Endodermal cell (in vitro differentiated cells): ENCODE measurements at regions not wholly inside any gene's neighbourhood (a gene's known extent, or its start where the extent isn't known, plus 50 kb on each side); places are given as distances from the start of the nearest gene placed in this dataset.

ENCODE experiments used
- DNase-seq: peaks from one replicate; pipeline ENCODE4 v3.0.0-alpha.2; 2017
- H3K27ac ChIP-seq: 2 replicates; pipeline ENCODE4 v1.5.1; 2013; ENCODE audit warnings: mild to moderate bottlenecking, low read depth, low read length, moderate library complexity
- H3K27me3 ChIP-seq: 2 replicates; pipeline ENCODE4 v1.6.1; 2013; ENCODE audit warnings: mild to moderate bottlenecking, low read length, moderate library complexity; ENCODE audit not compliant: insufficient read depth, control insufficient read depth, poor library complexity, severe bottlenecking
- H3K36me3 ChIP-seq: 2 replicates; pipeline ENCODE4 v1.7.0; 2013; ENCODE audit warnings: mild to moderate bottlenecking, low read length, moderate library complexity; ENCODE audit not compliant: control insufficient read depth, insufficient read depth
- H3K4me1 ChIP-seq: one replicate; pipeline ENCODE4 v1.7.0; 2013; ENCODE audit warnings: low read length; ENCODE audit not compliant: control insufficient read depth, insufficient read depth
- H3K4me3 ChIP-seq: 2 replicates; pipeline ENCODE4 v1.5.1; 2013; ENCODE audit warnings: mild to moderate bottlenecking, low read length, moderate library complexity
- H3K9ac ChIP-seq: 2 replicates; pipeline ENCODE4 v1.6.1; 2013; ENCODE audit warnings: mild to moderate bottlenecking, low read length, moderate library complexity; ENCODE audit not compliant: poor library complexity, severe bottlenecking; ENCODE audit errors: extremely low read depth
- H3K9me3 ChIP-seq: 2 replicates; pipeline ENCODE4 v1.6.1; 2013; ENCODE audit warnings: mild to moderate bottlenecking, low read length, moderate library complexity; ENCODE audit not compliant: control insufficient read depth
- H3K27ac Mint-ChIP-seq: 2 replicates; pipeline ENCODE4 v1.8.0; 2020; ENCODE audit warnings: mixed read lengths
- H3K27me3 Mint-ChIP-seq: 2 replicates; pipeline ENCODE4 v1.8.0; 2021; ENCODE audit warnings: mild to moderate bottlenecking, mixed read lengths; ENCODE audit not compliant: insufficient read depth
- H3K36me3 Mint-ChIP-seq: 2 replicates; pipeline ENCODE4 v1.8.0; 2020; ENCODE audit warnings: low read depth, mixed read lengths
- H3K4me1 Mint-ChIP-seq: 2 replicates; pipeline ENCODE4 v1.8.0; 2020; ENCODE audit warnings: mixed read lengths
- H3K4me3 Mint-ChIP-seq: 2 replicates; pipeline ENCODE4 v1.8.0; 2020; ENCODE audit warnings: mild to moderate bottlenecking, moderate library complexity, mixed read lengths
- H3K9me3 Mint-ChIP-seq: 2 replicates; pipeline ENCODE4 v1.8.0; 2020; ENCODE audit warnings: mild to moderate bottlenecking, mixed read lengths
- WGBS, 2 experiments: methylation state at CpG; one replicate each; pipeline versions ENCODE4 v1.1.5 to v1.1.7; 2013; ENCODE audit warnings: missing lambda C conversion rate in 2 of 2, mixed read lengths in 1 of 2; ENCODE audit not compliant: insufficient coverage in 1 of 2, insufficient read length in 1 of 2; 5-methylcytosine and 5-hydroxymethylcytosine counted together
- TF ChIP-seq, protein P1 (sequence below): fragments of 200-600 bp; sonication (generic); conservative IDR thresholded peaks from 2 replicates; pipeline ENCODE4 v1.5.0; 2021; ENCODE audit warnings: antibody characterized with exemption, mild to moderate bottlenecking

DNA sequence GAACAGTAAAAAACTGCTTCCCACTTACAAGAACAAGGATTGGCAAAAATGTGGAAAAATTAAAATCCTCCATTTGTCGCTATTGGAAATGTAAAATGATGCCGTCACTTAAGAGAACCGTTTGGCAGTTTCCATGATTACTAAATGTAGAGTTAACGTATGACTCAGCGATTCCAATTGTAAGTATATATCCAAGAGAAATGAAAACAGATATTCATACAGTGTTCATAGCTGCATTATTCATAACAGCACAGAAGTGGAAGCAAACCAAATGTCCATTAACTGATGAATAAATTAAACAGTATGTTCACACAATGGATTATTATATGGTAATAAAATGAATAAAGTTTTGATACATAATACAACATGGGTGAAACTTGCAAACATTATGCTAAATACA lies 971.0 kb downstream of the AMY1C start:
- Histone ChIP-seq H3K9me3 (no peaks in the 10 kb centered on the region), H3K36me3 (no peaks in the 10 kb centered on the region), H3K4me1 (no peaks in the 10 kb centered on the region), H3K27ac (no peak overlapping the region), H3K27me3 (no peaks in the 10 kb centered on the region), H3K9ac (no peak overlapping the region), H3K4me3 (no peak overlapping the region)
- Mint-ChIP-seq H3K27ac (no peak overlapping the region), H3K27me3 (no peaks in the 10 kb centered on the region), H3K9me3 (no peaks in the 10 kb centered on the region), H3K36me3 (no peaks in the 10 kb centered on the region), H3K4me1 (no peaks in the 10 kb centered on the region), H3K4me3 (no peak overlapping the region)
- no peak for DNase-seq
- TF ChIP-seq, protein P1, sequence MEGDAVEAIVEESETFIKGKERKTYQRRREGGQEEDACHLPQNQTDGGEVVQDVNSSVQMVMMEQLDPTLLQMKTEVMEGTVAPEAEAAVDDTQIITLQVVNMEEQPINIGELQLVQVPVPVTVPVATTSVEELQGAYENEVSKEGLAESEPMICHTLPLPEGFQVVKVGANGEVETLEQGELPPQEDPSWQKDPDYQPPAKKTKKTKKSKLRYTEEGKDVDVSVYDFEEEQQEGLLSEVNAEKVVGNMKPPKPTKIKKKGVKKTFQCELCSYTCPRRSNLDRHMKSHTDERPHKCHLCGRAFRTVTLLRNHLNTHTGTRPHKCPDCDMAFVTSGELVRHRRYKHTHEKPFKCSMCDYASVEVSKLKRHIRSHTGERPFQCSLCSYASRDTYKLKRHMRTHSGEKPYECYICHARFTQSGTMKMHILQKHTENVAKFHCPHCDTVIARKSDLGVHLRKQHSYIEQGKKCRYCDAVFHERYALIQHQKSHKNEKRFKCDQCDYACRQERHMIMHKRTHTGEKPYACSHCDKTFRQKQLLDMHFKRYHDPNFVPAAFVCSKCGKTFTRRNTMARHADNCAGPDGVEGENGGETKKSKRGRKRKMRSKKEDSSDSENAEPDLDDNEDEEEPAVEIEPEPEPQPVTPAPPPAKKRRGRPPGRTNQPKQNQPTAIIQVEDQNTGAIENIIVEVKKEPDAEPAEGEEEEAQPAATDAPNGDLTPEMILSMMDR = no peak
- 98 to 99% methylated on average over 4 to 5 of the region's 5 CpGs for WGBS, 2 experiments

DNA sequence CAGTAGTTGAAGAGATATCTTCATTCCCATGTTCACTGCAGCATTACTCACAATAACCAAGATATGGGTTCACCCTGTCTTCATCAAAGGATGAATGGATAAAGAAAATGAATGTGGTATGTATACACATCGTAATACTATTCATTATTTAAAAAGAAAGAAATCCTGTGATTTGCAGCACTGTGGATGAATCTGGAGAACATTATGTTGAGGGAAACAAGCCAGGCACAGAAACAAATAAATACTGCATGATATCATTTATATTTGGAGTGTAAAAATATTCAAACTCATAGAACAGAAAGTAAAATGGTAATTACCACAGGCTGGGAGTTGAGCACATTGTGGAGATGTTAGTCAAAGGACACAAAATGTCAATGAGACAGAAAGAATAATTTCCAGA lies 977.2 kb downstream of the AMY1C start:
- WGBS, 2 experiments = no CpG with 5 or more reads among the region's 1 CpG
- no peaks in the 10 kb centered on the region for H3K9me3 Mint-ChIP-seq
- TF ChIP-seq, protein P1 = no peak

DNA sequence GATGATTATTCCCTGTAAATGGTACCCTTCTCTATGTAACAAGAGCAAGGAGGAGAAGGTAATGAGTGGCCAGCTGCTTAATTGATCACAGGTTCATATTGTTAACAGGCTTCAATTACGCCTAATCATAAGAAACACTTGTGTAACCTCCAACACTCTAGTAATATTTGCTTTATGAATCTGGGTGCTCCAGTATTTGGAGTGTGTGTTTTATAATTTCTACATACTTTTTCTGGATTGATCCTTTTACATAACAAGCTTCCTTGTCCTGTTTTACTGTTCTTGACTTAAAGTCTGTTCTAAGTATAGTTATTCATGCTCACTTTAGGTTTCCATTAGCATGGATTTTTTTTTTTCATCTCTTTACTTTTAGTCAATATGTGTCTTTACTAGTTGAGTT lies 984.2 kb downstream of the AMY1C start:
- 100% methylated on average over 1 of the region's 1 CpG; no CpG with 5 or more reads in 1 of the 2 experiments for WGBS, 2 experiments
- no peak for DNase-seq

More for the DNA sequence above, 977.2 kb downstream of the AMY1C start:
- H3K4me3 ChIP-seq = no peak overlapping the region
- no peak overlapping the region for H3K9ac ChIP-seq
- no peak overlapping the region for H3K4me3 Mint-ChIP-seq
- H3K27me3 Mint-ChIP-seq = no peaks in the 10 kb centered on the region
- H3K27ac ChIP-seq = no peak overlapping the region
- no peaks in the 10 kb centered on the region for H3K4me1 Mint-ChIP-seq
- H3K36me3 Mint-ChIP-seq = no peaks in the 10 kb centered on the region
- no peak for DNase-seq
- no peaks in the 10 kb centered on the region for H3K27me3 ChIP-seq
- H3K4me1 ChIP-seq = no peaks in the 10 kb centered on the region
- no peaks in the 10 kb centered on the region for H3K9me3 ChIP-seq
- no peak overlapping the region for H3K27ac Mint-ChIP-seq
- no peaks in the 10 kb centered on the region for H3K36me3 ChIP-seq

More for the DNA sequence above, 984.2 kb downstream of the AMY1C start:
- Histone ChIP-seq H3K36me3 (no peaks in the 10 kb centered on the region), H3K9ac (no peak overlapping the region), H3K4me1 (no peaks in the 10 kb centered on the region), H3K4me3 (no peak overlapping the region), H3K9me3 (no peaks in the 10 kb centered on the region), H3K27me3 (no peaks in the 10 kb centered on the region), H3K27ac (no peak overlapping the region)
- Mint-ChIP-seq H3K27me3 (no peaks in the 10 kb centered on the region), H3K27ac (no peak overlapping the region), H3K4me3 (no peak overlapping the region), H3K36me3 (no peaks in the 10 kb centered on the region), H3K4me1 (no peaks in the 10 kb centered on the region), H3K9me3 (no peaks in the 10 kb centered on the region)
- TF ChIP-seq, protein P1 = no peak
